ENCODE measurements at regions not wholly inside any gene's neighbourhood (a gene's known extent, or its start where the extent isn't known, plus 50 kb on each side); places are given as distances from the start of the nearest gene placed in this dataset.

- DNase-seq, result no peak
Measured at GRCh38 chr17:77637818-77638575, 320.5 kb upstream of the TNRC6C start.

- no peak for DNase-seq
Measured at GRCh38 chr17:77640252-77640651, 318.3 kb upstream of the TNRC6C start.

- no peak for DNase-seq
Measured at GRCh38 chr17:77640916-77641605, 317.4 kb upstream of the TNRC6C start.

GRCh38 chr17:77641718-77642117, 316.8 kb upstream of the TNRC6C start:
- no peak for DNase-seq

- DNase-seq, result no peak
Measured at GRCh38 chr17:77644181-77645071, 314.1 kb upstream of the TNRC6C start.

GRCh38 chr17:77645072-77646045, 313.1 kb upstream of the TNRC6C start:
- DNase-seq, result peak; percentile 58

- DNase-seq, result no peak
Measured at GRCh38 chr17:77646046-77646430, 312.5 kb upstream of the TNRC6C start.

- no peak for DNase-seq
Measured at GRCh38 chr17:77647531-77647930, 311.0 kb upstream of the TNRC6C start.

GRCh38 chr17:77649717-77650211, 308.7 kb upstream of the TNRC6C start:
- no peak for DNase-seq

- no peak for DNase-seq
Measured at GRCh38 chr17:77651988-77652387, 306.5 kb upstream of the TNRC6C start.

- no peak for DNase-seq
Measured at GRCh38 chr17:77654296-77654695, 304.2 kb upstream of the TNRC6C start.

GRCh38 chr17:77654850-77655249, 303.7 kb upstream of the TNRC6C start:
- DNase-seq, result no peak

- DNase-seq, result no peak
Measured at GRCh38 chr17:77656054-77656453, 302.4 kb upstream of the TNRC6C start.

GRCh38 chr17:77657839-77658238, 300.7 kb upstream of the TNRC6C start:
- DNase-seq, result no peak

GRCh38 chr17:77660524-77660923, 298.0 kb upstream of the TNRC6C start:
- no peak for DNase-seq

GRCh38 chr17:77662833-77663232, 295.7 kb upstream of the TNRC6C start:
- DNase-seq, result no peak

- no peak for DNase-seq
Measured at GRCh38 chr17:77664097-77664729, 294.3 kb upstream of the TNRC6C start.

GRCh38 chr17:77665833-77666232, 292.7 kb upstream of the TNRC6C start:
- DNase-seq, result no peak

GRCh38 chr17:77666462-77666861, 292.0 kb upstream of the TNRC6C start:
- no peak for DNase-seq

GRCh38 chr17:77666881-77667395, 291.6 kb upstream of the TNRC6C start:
- peak; percentile 59 for DNase-seq

- DNase-seq, result no peak
Measured at GRCh38 chr17:77667478-77667877, 291.0 kb upstream of the TNRC6C start.

Measured in stimulated activated CD4-positive, alpha-beta T cell treated with anti-CD3 and anti-CD28 coated beads, Interleukin-4, amount 100 ng/mL, for 24 hours (primary cell).